Lung (tissue), 11 donors: ENCODE measurements at regions not wholly inside any gene's neighbourhood (a gene's known extent, or its start where the extent isn't known, plus 50 kb on each side); places are given as distances from the start of the nearest gene placed in this dataset.
"Not testable (repeated sequence)": the region's sequence is repeated elsewhere in the genome, so short reads cannot be mapped to it uniquely, and the experiment has no call there.

Experiments
- ATAC-seq: fragments of 200-7000 bp; cut with Tn5 transposase; one replicate; pipeline ENCODE4 v1.9.1; 2020; ENCODE audit warnings: moderate number of reproducible peaks; ENCODE audit not compliant: insufficient read depth, low FRiP score
- DNase-seq, 3 donors: peaks; one replicate each; pipeline ENCODE4 v3.0.0-alpha.2; 2013 to 2017
- H3K27ac ChIP-seq, 2 donors: one replicate each; pipeline ENCODE4 v1.5.1; 2013; ENCODE audit warnings: mild to moderate bottlenecking in 2 of 2, moderate library complexity in 2 of 2, control low read depth in 1 of 2, inconsistent platforms in 1 of 2, low read depth in 1 of 2, low read length in 1 of 2
- H3K27me3 ChIP-seq, 3 donors: one replicate each; pipeline ENCODE4 v1.5.1; 2013; ENCODE audit warnings: low read length in 2 of 3; ENCODE audit not compliant: control insufficient read depth in 3 of 3, insufficient read depth in 3 of 3
- H3K36me3 ChIP-seq, 4 donors: one replicate each; pipeline ENCODE4 v1.5.1; 2013; ENCODE audit warnings: low read length in 4 of 4, mild to moderate bottlenecking in 1 of 4, moderate library complexity in 1 of 4; ENCODE audit not compliant: control insufficient read depth in 4 of 4, insufficient read depth in 4 of 4
- H3K4me1 ChIP-seq, 5 donors: one replicate each; pipeline ENCODE4 v1.5.1; 2013; ENCODE audit warnings: low read length in 5 of 5, mild to moderate bottlenecking in 2 of 5, moderate library complexity in 1 of 5; ENCODE audit not compliant: control insufficient read depth in 5 of 5, insufficient read depth in 5 of 5
- H3K4me3 ChIP-seq: one replicate; pipeline ENCODE4 v1.5.1; 2013; ENCODE audit warnings: mild to moderate bottlenecking, control low read depth, moderate library complexity
- H3K9ac ChIP-seq, 2 donors: one replicate each; pipeline ENCODE4 v1.5.1; 2013; ENCODE audit warnings: low read length in 2 of 2, control low read depth in 1 of 2; ENCODE audit not compliant: insufficient read depth in 1 of 2
- H3K9me3 ChIP-seq, 4 donors: one replicate each; pipeline ENCODE4 v1.5.1; 2013; ENCODE audit warnings: low read length in 3 of 4, mild to moderate bottlenecking in 1 of 4, moderate library complexity in 1 of 4; ENCODE audit not compliant: control insufficient read depth in 4 of 4, insufficient read depth in 3 of 4
- WGBS, 2 donors: extraction: QIAGEN DNeasy Blood & Tissue Kit; methylation state at CpG; one replicate each; pipeline ENCODE4 v1.1.7; 2013; 5-methylcytosine and 5-hydroxymethylcytosine counted together
- TF ChIP-seq, protein P1 (sequence below): IDR thresholded peaks from 2 replicates; pipeline ENCODE4 v1.5.1; 2012; ENCODE audit warnings: mild to moderate bottlenecking; ENCODE audit errors: control extremely low read depth, extremely low read depth
- donor health status: control.
- donor health status: control.
- donor health status: Bipolar disorder and iron deficiency.
- donor health status: healthy.
- donor health status: DM: yes; HTN: yes; CAD: no.

DNA sequence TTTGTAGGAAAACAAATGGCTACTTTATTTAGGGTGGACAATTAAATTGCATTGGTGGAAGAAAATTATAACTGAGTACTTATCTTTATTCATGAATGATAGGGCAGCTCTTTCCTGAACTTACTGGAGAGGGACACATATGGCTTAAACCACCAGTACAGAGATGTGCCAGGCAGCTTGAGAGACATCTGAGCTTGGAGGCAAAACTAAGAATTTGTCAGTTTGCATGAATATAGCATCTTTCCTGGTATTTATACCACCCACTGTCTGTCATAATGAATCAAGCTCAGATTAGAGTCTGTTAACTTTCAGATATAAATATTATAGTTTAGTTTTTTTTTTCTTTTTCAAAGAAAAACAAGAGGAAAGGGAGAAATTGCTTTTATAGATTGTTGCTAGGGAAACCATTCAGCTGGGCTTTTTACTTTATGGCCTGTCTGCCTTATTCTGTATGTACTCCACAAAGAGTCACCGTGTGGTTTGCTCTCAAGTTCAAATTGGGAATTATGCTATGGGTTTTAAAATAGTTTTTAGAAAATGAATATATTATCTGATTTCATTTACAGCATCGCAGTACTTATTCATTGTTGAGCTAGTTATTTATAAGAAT lies 477.0 kb upstream of the CHORDC1 start:
- Histone ChIP-seq H3K27me3 (no peaks in the 10 kb centered on the region), H3K36me3 (no peaks in the 10 kb centered on the region), H3K4me1 (peaks cover 0 to 3% (median 0%) of the 10 kb centered on the region in 5 donors), H3K9ac (no peak overlapping the region), H3K4me3 (no peak overlapping the region), H3K27ac (no peak overlapping the region), H3K9me3 (peaks cover 0 to 2% (median 0%) of the 10 kb centered on the region in 4 donors)
- 70 to 87% methylated on average over 2 of the region's 2 CpGs for WGBS, 2 donors
- ATAC-seq = no peak
- TF ChIP-seq, protein P1, sequence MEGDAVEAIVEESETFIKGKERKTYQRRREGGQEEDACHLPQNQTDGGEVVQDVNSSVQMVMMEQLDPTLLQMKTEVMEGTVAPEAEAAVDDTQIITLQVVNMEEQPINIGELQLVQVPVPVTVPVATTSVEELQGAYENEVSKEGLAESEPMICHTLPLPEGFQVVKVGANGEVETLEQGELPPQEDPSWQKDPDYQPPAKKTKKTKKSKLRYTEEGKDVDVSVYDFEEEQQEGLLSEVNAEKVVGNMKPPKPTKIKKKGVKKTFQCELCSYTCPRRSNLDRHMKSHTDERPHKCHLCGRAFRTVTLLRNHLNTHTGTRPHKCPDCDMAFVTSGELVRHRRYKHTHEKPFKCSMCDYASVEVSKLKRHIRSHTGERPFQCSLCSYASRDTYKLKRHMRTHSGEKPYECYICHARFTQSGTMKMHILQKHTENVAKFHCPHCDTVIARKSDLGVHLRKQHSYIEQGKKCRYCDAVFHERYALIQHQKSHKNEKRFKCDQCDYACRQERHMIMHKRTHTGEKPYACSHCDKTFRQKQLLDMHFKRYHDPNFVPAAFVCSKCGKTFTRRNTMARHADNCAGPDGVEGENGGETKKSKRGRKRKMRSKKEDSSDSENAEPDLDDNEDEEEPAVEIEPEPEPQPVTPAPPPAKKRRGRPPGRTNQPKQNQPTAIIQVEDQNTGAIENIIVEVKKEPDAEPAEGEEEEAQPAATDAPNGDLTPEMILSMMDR = no peak
- no peak for DNase-seq

DNA sequence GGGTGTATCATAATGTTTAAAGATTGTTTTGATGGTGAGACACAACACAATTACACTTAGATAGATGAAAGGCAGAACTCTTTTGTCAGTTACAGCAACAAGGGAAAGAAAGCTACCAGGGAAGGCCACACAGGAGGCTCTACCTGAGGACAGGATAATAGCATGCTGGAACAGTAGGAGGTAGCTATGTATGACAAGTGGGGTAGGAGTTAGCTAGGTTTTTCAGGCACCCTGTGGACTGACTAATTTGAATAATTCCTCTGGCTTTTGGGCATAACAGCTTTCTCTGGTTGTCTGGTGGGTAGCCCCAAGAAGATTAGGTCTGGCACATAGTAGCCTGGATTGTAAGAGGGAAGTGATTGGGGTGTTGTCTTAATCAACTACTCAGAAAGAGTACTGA lies 475.4 kb upstream of the CHORDC1 start:
- peaks cover 0 to 3% (median 0%) of the 10 kb centered on the region in 5 donors for H3K4me1 ChIP-seq
- no peak overlapping the region for H3K4me3 ChIP-seq
- ATAC-seq (no peak), DNase-seq (no peak)
- TF ChIP-seq, protein P1 = no peak
- H3K27me3 ChIP-seq = no peaks in the 10 kb centered on the region
- H3K9ac ChIP-seq = no peak overlapping the region
- H3K9me3 ChIP-seq = peaks cover 0 to 3% (median 0%) of the 10 kb centered on the region in 4 donors
- no peak overlapping the region for H3K27ac ChIP-seq
- no peaks in the 10 kb centered on the region for H3K36me3 ChIP-seq

DNA sequence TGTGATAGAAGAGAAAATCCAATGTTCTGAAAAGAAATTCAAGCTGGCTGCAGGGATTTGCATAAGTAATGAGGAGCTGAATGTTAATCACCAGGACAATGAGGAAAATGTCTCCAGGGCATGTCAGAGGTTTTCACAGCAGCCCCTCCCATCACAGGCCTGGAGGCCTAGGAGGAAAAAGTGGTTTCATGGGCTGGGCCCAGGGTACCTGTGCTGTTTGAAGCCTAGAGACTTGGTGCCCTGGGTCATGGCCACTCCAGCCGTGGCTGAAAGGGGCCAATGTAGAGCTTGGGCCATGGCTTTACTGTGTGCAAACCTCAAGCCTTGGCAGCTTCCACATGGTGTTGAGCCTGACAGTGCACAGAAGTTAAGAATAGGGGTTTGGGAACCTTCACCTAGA lies 452.6 kb upstream of the CHORDC1 start:
- H3K9ac ChIP-seq, H3K27ac ChIP-seq, H3K4me1 ChIP-seq, ATAC-seq, H3K36me3 ChIP-seq, H3K27me3 ChIP-seq, H3K4me3 ChIP-seq, DNase-seq, H3K9me3 ChIP-seq: not testable (repeated sequence)
- 91 to 97% methylated on average over 1 of the region's 1 CpG for WGBS, 2 donors

DNA sequence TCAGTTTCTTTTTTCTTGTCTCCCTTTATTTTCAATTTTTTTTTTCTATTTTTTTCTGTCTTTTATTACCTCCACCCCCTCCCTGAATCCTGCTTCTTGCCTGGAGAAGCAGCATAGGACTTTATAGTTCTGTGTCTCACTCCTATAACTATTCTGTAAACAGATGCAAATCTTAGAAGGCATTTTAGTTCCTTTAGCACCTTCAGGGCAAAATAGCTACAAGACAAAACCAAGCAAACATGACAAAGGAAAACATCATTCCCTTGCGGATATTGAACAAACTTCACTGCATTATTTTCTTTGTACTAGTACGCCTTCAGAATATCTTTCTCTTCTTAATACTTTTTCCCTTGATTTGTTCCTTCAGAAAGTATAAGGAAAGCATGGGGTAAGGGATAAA lies 446.2 kb upstream of the CHORDC1 start:
- Histone ChIP-seq H3K9me3 (no peaks in the 10 kb centered on the region), H3K4me1 (no peaks in the 10 kb centered on the region), H3K27ac (no peak overlapping the region), H3K36me3 (no peaks in the 10 kb centered on the region), H3K27me3 (no peaks in the 10 kb centered on the region), H3K9ac (no peak overlapping the region), H3K4me3 (no peak overlapping the region)
- 88 to 98% methylated on average over 2 of the region's 2 CpGs for WGBS, 2 donors
- DNase-seq (no peak), ATAC-seq (no peak)
- TF ChIP-seq, protein P1 = no peak
